NCI-H2196 treated with DMSO at 0.1 percent for 48 hours (cell line): ENCODE measurements at regions not wholly inside any gene's neighbourhood (a gene's known extent, or its start where the extent isn't known, plus 50 kb on each side); places are given as distances from the start of the nearest gene placed in this dataset.

ENCODE experiments used
- DNase-seq: peaks from one replicate; lab custom pipeline; 2025; ENCODE audit not compliant: unreplicated experiment; lab: John Stamatoyannopoulos, UW

DNA sequence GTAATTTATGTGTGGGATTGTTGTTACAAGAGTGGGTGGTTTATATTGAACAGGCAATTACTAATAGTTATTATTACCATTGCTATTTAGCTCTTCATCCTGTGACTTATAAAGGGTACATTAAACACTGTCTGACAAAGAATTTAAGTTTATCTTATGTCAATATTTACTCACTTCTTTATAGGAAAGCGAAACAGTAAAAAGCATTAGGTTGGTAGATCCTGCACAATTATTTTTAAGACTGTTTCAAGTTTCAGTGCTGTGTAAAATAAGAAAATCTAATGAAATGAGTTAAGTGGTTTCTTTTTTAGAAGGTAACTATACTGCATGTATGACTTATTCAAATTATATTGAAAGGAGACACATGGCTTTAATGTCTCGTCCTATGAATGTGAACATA lies 135.8 kb upstream of the MAP3K7 start:
- DNase-seq = no peak

DNA sequence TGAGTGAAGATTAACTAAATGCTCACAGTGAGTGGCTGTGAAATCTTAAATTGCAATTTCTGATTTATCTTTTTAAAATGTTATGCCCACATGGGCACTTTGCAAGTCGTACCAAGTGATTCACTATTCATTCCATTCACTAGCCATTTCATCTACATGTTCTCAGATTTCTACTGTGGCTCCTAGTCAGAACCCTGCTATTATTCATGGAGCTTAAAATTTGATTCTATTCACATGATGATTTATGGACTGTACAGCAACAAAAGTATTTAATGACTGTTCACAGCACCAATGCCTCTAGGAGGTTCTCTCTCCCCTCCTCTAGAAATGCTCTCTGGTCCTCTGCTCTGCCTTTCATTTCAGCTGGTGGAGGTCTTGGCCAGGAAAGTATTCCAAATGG lies 133.5 kb upstream of the MAP3K7 start:
- no peak for DNase-seq

- DNase-seq = no peak
Measured at GRCh38 chr6:90719321-90720195, 132.7 kb upstream of the MAP3K7 start.

DNA sequence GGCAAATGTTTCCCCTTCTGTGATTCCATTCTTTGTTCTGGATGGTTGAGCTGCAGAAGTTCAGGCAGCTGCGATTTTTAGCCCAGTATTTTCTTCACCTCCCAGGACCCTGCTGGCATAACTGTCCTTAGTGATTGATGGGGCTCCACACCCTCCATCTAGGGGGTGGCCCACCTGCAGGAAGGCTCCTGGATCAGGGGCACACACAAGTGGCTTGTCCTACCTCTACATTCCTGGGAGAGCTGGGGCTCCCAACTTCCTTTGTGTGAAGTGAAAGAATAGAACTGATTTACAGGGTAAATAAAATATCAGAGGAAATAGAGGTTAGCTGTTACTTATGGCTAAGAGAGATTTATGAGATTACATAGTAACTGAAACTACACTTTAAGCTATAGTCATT lies 129.5 kb upstream of the MAP3K7 start:
- no peak for DNase-seq

DNA sequence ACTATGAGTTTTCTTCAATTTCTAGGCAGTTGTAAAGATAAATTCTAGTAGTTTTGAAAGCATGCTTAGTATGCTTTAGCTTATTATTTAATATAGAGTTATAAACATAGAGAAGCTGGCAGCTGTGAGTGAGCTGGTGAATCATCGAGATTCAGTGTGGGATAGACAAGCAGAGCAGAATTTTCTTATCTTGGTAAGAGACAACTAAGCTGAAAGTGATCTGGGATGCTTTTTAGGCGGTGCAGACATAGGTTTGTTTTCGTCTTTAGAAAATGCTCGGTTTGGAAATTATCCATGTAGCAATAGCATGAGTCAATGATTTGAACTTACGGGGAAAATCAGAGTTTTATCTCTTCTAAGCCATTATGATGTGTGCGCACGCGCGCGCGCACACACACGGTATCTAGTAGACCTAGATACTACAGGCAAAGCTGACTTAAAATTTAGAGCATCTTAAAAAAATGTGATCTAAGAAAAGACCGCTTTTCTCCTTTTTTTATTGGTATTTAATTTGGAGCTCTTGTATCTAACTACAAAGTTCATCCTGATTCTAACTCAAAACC lies 128.3 kb upstream of the MAP3K7 start:
- no peak for DNase-seq

DNA sequence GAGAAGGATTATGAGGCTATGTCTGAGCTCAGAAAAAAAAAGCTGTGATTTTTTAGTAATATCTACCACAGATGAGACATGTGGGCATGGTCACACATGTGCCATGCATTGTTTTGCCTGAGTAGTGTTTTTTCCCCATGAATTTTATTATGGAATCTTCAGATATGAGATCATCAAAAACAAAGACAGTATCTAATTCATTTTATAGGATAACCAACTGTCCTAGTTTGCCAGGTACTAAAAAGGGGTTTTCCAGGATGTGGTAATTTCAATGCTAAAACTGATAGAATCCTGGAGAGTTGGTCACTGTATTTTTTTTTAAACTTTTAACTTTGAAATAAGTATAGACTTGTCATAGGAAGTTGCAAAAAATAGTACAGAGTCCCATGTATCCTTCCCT lies 127.4 kb upstream of the MAP3K7 start:
- DNase-seq = no peak

DNA sequence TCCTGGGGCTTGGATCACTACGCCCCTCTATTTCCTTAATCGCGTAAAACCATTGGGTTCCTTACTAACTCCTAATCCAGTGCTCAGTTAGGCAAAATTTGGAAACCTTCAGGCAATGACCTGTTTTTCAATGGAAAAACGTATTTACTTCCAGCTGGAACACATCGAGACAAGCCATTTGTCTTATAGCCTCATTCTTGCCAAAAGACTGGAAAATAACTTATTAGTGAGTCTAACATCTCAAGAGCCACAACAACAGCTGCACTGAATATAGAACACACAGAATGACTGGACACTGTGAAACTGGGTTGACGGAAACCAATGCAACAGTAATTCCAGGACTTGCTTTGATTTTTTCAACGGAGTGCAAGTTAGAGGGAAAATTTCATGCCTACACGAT lies 125.2 kb upstream of the MAP3K7 start:
- DNase-seq = no peak

GRCh38 chr6:90709431-90709996 lies 122.6 kb upstream of the MAP3K7 start:
- no peak for DNase-seq

- no peak for DNase-seq
Measured at GRCh38 chr6:90708206-90708737, 121.4 kb upstream of the MAP3K7 start.

DNA sequence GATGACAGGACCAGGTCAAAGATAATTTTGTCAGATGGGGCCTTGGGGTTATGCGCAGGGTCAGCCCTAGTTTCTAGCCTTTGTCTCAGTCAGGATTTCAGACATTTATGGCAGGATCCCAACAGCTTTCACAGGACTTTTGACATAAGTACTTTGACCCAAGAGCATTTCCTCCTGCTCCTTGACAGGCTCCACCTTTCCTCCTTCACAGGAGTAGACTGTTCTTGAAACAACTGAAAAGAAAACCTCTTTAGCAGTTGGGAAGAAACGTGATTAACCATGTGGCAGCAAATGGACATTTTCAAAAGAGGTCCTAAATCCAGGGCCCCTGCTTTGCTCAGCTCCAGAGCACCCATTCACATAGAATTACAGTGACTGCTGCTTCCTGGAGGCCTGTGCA lies 120.4 kb upstream of the MAP3K7 start:
- no peak for DNase-seq

DNA sequence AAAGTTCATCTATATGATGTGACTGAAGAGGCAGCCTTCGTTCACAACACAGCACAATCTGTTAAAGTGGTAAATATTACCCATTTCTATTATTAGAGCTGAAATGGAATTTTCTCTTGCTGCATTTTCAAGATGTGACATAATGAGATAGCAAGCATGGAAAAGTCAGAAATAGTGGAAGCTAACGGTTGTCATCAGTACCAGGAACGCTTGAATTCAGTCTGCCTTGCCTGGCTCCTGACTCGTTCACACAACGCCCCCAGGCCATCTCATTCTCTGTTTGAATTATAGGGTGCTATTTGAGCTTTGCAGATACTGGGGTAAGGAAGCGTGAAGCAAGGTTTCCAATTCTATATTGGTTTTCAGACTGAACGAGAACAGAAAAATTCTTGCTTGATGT lies 116.5 kb upstream of the MAP3K7 start:
- no peak for DNase-seq

DNA sequence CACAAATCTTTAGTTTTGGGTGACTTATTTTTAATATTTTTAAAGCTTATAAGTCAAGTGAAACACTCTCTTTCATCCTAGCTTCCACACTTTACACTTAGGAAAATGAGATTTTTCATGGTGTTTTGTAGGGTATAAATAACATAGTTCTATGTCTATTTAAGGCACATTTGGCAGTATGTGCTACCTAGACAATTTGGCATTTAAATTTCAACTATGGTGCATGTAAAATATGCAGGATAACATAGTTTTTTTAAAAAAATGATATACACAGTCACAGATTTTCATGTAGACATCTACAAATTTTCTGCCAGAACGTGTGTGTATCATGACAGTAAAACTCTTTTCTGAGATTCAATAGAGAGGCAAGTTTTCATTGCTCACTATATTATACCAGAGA lies 115.1 kb upstream of the MAP3K7 start:
- no peak for DNase-seq

GRCh38 chr6:90701146-90701781 lies 114.4 kb upstream of the MAP3K7 start:
- no peak for DNase-seq

DNA sequence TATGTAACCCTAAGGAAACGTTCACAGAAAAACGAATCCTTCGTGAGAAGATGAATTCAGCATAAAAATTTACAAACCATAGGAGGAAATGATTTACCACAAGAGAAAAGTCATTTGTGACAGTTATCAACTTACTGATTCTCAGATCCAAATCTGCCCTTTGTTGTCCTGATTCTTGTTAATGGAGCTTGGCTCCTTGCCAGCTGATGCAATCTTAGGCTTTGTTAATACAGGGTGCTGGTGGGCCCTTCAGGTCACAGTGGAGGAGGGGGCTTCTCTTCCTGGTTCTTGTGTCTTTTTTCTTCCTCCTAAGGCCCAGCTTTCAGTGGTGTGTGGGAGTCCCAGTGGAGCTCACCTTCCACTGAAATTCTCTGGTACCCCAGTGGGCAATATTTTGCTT lies 108.4 kb upstream of the MAP3K7 start:
- no peak for DNase-seq

- no peak for DNase-seq
Measured at GRCh38 chr6:90694802-90695201, 107.9 kb upstream of the MAP3K7 start.

- no peak for DNase-seq
Measured at GRCh38 chr6:90691823-90692222, 105.0 kb upstream of the MAP3K7 start.

- no peak for DNase-seq
Measured at GRCh38 chr6:90689172-90689571, 102.3 kb upstream of the MAP3K7 start.

GRCh38 chr6:90687775-90688380 lies 101.0 kb upstream of the MAP3K7 start:
- no peak for DNase-seq

DNA sequence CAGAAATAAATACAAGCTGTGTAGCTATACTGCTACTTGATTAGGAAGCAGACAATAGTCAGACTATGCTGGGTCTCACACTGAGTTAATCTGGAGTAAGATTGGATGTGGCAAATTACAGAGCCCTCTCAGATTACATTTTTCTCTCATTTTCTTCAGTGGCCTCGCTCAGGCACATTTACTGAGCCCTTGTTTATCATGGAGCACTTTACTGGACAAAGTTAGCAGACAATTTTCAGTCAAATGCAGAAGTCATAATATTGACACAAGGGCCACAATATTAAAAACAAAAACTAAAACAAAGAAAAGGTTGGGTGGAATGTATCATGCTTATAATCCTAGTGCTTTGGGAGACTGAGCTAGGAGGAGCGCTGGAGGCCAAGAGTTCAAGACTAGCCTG lies 95.0 kb upstream of the MAP3K7 start:
- no peak for DNase-seq

- DNase-seq = no peak
Measured at GRCh38 chr6:90678049-90678779, 91.3 kb upstream of the MAP3K7 start.

GRCh38 chr6:90677440-90677839 lies 90.6 kb upstream of the MAP3K7 start:
- DNase-seq = no peak
